DMS53 treated with DMSO at 0.1 percent for 48 hours (cell line): ENCODE measurements at regions not wholly inside any gene's neighbourhood (a gene's known extent, or its start where the extent isn't known, plus 50 kb on each side); places are given as distances from the start of the nearest gene placed in this dataset.
"Not testable (repeated sequence)": the region's sequence is repeated elsewhere in the genome, so short reads cannot be mapped to it uniquely, and the experiment has no call there.

Experiments used
- DNase-seq: peaks from one replicate; lab custom pipeline; 2025; ENCODE audit not compliant: unreplicated experiment; lab: John Stamatoyannopoulos, UW

- no peak for DNase-seq
Measured at GRCh38 chr5:67954351-67954750, 261.2 kb upstream of the PIK3R1 start.

GRCh38 chr5:67942421-67942820, 273.1 kb upstream of the PIK3R1 start:
- no peak for DNase-seq

- DNase-seq = no peak
Measured at GRCh38 chr5:67941614-67942401, 273.7 kb upstream of the PIK3R1 start.

GRCh38 chr5:67935908-67936566, 279.5 kb upstream of the PIK3R1 start:
- DNase-seq = no peak

GRCh38 chr5:67934976-67935375, 280.6 kb upstream of the PIK3R1 start:
- no peak for DNase-seq

GRCh38 chr5:67925511-67925910, 290.0 kb upstream of the PIK3R1 start:
- DNase-seq = no peak

GRCh38 chr5:67921004-67921601, 294.5 kb upstream of the PIK3R1 start:
- DNase-seq = no peak

GRCh38 chr5:67919532-67919931, 296.0 kb upstream of the PIK3R1 start:
- not testable (repeated sequence) for DNase-seq

- no peak for DNase-seq
Measured at GRCh38 chr5:67917561-67917960, 298.0 kb upstream of the PIK3R1 start.

GRCh38 chr5:67910546-67910945, 305.0 kb upstream of the PIK3R1 start:
- DNase-seq = no peak

- DNase-seq = no peak
Measured at GRCh38 chr5:67908126-67908765, 307.3 kb upstream of the PIK3R1 start.

- DNase-seq = no peak
Measured at GRCh38 chr5:67904366-67904765, 311.2 kb upstream of the PIK3R1 start.

- no peak for DNase-seq
Measured at GRCh38 chr5:67903656-67904055, 311.9 kb upstream of the PIK3R1 start.

GRCh38 chr5:67903121-67903520, 312.4 kb upstream of the PIK3R1 start:
- no peak for DNase-seq

GRCh38 chr5:67902497-67902830, 313.1 kb upstream of the PIK3R1 start:
- DNase-seq = no peak

GRCh38 chr5:67901814-67902496, 313.6 kb upstream of the PIK3R1 start:
- no peak for DNase-seq

- no peak for DNase-seq
Measured at GRCh38 chr5:67900514-67900913, 315.0 kb upstream of the PIK3R1 start.

- DNase-seq = no peak
Measured at GRCh38 chr5:67897980-67898379, 317.6 kb upstream of the PIK3R1 start.

- DNase-seq = no peak
Measured at GRCh38 chr5:67897431-67897830, 318.1 kb upstream of the PIK3R1 start.

- no peak for DNase-seq
Measured at GRCh38 chr5:67896930-67897313, 318.6 kb upstream of the PIK3R1 start.

GRCh38 chr5:67896311-67896929, 319.1 kb upstream of the PIK3R1 start:
- no peak for DNase-seq
